ENCODE measurements at regions not wholly inside any gene's neighbourhood (a gene's known extent, or its start where the extent isn't known, plus 50 kb on each side); places are given as distances from the start of the nearest gene placed in this dataset.

DNA sequence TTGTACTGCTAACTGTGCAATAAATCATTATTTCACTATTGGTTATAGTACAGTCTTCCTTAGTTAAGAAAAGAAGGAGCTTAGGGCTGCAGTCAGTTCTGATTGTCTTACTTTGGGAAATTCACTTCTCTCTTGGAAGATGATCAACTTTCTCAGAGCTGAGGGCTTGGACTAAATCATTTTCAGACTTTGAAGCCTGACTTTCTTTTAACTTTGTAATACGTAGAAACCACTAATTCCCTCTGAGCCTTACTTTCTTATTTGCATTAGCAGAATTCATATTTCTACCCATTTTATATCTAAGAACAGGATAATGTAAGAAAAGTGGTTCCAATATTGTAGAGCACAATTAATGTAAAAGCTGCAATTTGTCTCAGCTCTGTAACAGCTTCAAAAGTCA lies 386.4 kb downstream of the TRIB2 start:
- DNase-seq (ENCODE audit: low read depth, low spot score), result no peak
- TF ChIP-seq, protein P1, sequence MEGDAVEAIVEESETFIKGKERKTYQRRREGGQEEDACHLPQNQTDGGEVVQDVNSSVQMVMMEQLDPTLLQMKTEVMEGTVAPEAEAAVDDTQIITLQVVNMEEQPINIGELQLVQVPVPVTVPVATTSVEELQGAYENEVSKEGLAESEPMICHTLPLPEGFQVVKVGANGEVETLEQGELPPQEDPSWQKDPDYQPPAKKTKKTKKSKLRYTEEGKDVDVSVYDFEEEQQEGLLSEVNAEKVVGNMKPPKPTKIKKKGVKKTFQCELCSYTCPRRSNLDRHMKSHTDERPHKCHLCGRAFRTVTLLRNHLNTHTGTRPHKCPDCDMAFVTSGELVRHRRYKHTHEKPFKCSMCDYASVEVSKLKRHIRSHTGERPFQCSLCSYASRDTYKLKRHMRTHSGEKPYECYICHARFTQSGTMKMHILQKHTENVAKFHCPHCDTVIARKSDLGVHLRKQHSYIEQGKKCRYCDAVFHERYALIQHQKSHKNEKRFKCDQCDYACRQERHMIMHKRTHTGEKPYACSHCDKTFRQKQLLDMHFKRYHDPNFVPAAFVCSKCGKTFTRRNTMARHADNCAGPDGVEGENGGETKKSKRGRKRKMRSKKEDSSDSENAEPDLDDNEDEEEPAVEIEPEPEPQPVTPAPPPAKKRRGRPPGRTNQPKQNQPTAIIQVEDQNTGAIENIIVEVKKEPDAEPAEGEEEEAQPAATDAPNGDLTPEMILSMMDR (IDR thresholded peaks at IDR 0.05; ENCODE audit: low read depth, low read length), result no peak
- in situ Hi-C loops (cut with HindIII; ENCODE audit: low sequenced_read_pairs), result no loop called here
- no peak overlapping the region for H3K4me3 ChIP-seq (ENCODE audit: low read depth, low read length)

DNA sequence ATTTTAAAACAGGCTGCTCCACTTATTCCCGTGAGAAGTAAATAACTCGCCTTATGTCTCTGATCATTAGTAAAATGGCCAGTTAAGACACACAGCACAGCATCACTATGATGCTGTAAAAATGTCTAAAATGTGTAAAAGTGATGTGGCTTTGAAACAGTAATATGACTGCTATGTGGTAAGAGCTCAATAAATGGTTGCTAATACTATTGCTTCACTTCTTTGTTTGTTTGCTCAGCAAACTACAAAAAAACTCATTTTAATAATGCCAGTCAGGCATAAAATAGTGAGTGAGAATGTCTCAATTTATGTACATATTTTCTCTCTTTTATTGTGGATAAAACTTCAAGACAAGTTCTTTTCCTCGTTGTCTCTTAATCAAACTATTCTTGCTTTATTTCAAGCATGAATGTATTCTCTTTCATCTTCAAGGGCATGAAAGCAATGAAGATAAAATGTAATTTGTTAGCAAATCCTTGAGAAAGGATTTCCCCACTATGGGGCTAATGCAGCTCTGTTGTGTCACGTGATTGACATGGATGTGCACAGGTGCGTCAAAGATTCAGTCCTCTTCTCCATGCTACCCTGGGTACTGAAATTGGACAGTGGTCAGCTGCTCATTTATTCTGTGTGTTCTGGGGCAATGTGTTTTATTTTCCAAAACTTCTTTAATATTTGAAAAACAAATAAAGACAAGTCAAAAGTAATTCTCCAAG lies 387.2 kb downstream of the TRIB2 start:
- DNase-seq (ENCODE audit: low read depth, low spot score), result no peak
- in situ Hi-C loops (cut with HindIII; ENCODE audit: low sequenced_read_pairs), result no loop called here
- H3K4me3 ChIP-seq (ENCODE audit: low read depth, low read length), result no peak overlapping the region
- TF ChIP-seq, protein P1 (IDR thresholded peaks at IDR 0.05; ENCODE audit: low read depth, low read length), result no peak

DNA sequence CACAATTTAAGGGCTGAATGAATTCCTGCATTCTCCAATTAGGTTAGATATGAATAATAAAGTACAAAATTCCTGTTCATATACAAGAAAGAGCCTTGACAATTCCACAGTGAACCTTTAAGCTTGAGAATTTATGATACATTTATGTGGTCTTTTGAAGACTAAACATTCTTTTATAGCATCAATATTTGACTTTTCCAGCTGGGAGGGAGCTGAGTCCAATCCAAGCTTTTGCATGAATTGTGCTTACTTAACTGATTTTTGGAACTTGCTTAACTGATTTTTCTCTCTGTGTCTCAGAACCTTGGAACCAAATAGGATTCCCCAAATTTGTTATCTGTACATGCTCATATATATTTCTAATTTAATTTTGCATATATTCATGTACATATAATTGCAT lies 388.0 kb downstream of the TRIB2 start:
- no peak for DNase-seq (ENCODE audit: low read depth, low spot score)
- in situ Hi-C loops (cut with HindIII; ENCODE audit: low sequenced_read_pairs), result no loop called here
- TF ChIP-seq, protein P1 (IDR thresholded peaks at IDR 0.05; ENCODE audit: low read depth, low read length), result no peak
- no peak overlapping the region for H3K4me3 ChIP-seq (ENCODE audit: low read depth, low read length)

DNA sequence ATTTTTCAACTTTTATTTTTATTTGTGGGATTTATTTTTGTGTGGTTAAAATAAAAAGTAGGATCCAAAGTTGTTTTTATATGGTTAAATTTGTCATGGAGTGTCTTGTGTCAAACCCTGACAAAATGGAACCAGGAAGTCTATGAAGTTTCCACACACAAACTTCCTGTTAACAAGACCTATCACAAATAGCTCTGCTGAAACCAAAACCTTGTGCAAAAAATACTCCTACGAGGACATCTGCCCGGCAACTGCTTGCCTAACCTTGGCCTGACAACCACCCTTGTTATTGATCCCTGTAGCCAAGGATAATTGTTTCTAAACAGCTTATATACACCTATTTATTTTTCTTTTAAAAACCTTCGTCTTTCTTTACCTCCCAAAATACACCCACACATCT lies 389.6 kb downstream of the TRIB2 start:
- TF ChIP-seq, protein P1 (IDR thresholded peaks at IDR 0.05; ENCODE audit: low read depth, low read length), result no peak
- no peak overlapping the region for H3K4me3 ChIP-seq (ENCODE audit: low read depth, low read length)
- DNase-seq (ENCODE audit: low read depth, low spot score), result no peak
- in situ Hi-C loops (cut with HindIII; ENCODE audit: low sequenced_read_pairs), result no loop called here

DNA sequence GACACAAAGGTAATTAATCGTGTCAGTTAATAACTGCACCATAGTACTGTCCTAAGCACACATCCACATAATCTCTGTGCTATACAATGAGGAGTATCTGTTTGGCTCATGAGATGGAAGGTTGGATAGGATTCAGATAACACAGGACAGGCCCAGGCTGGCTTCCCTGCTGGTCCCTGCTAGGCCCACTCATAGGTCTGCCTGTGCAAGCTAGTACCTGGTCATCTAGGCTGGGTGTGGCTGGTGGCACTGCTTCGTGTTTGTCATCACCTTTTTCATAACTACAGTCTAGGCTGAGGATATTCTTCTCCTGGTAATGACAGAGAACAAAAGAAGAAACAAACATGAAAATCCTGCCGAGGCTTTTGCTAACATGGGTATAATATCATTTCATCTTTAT lies 392.8 kb downstream of the TRIB2 start:
- H3K4me3 ChIP-seq (ENCODE audit: low read depth, low read length), result no peak overlapping the region
- no peak for DNase-seq (ENCODE audit: low read depth, low spot score)
- TF ChIP-seq, protein P1 (IDR thresholded peaks at IDR 0.05; ENCODE audit: low read depth, low read length), result no peak
- in situ Hi-C loops (cut with HindIII; ENCODE audit: low sequenced_read_pairs), result no loop called here

DNA sequence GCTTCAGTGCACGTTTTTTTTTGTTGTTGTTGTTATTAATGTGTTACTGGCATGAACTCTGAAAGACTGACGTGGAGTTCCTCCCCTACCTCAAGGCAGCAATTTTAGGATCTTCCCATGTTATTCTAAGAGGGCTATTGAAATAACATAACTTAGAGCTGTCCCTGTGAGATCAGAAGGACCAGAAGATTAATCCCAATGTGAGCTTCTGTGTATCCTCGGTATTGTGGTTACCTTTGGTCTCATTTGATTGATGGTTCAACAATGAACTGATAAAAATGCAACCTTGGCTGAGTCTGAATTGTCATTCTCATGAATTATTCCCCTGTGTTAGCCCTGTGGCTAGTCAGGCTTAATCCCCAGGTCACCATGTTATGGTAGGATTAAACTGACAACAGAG lies 394.1 kb downstream of the TRIB2 start:
- TF ChIP-seq, protein P1 (IDR thresholded peaks at IDR 0.05; ENCODE audit: low read depth, low read length), result no peak
- no peak for DNase-seq (ENCODE audit: low read depth, low spot score)
- in situ Hi-C loops (cut with HindIII; ENCODE audit: low sequenced_read_pairs), result no loop called here
- H3K4me3 ChIP-seq (ENCODE audit: low read depth, low read length), result no peak overlapping the region

Measured in astrocyte of the spinal cord (primary cell).